ENCODE measurements at regions not wholly inside any gene's neighbourhood (a gene's known extent, or its start where the extent isn't known, plus 50 kb on each side); places are given as distances from the start of the nearest gene placed in this dataset.

- H3K36me3 ChIP-seq (ENCODE audit: control insufficient read depth, low read length): no peaks in the 10 kb centered on the region
- H3K27ac ChIP-seq (ENCODE audit: low read depth, low read length): no peak overlapping the region
- H3K4me3 ChIP-seq (ENCODE audit: low read length): no peak overlapping the region
- no peaks in the 10 kb centered on the region for H3K27me3 ChIP-seq (ENCODE audit: control insufficient read depth, low read length)
- no peaks in the 10 kb centered on the region for H3K9me2 ChIP-seq (replicated peaks; ENCODE audit: control insufficient read depth, low read length)
- H3K9me3 ChIP-seq (ENCODE audit: control insufficient read depth, insufficient read depth, low read length): no peaks in the 10 kb centered on the region
- H4K20me1 ChIP-seq (ENCODE audit: control insufficient read depth, insufficient read depth, low read depth, low read length): no peaks in the 10 kb centered on the region
- H3F3A ChIP-seq (ENCODE audit: control insufficient read depth, insufficient read depth): no peaks in the 10 kb centered on the region
- no peak overlapping the region for H3K4me2 ChIP-seq (ENCODE audit: low read length)
- no peaks in the 10 kb centered on the region for H3K4me1 ChIP-seq (ENCODE audit: control insufficient read depth, low read length)
- no peak for TF ChIP-seq EZH2phosphoT487 (IDR thresholded peaks at IDR 0.05; ENCODE audit: borderline replicate concordance, low read length)
- TF ChIP-seq CTCF (IDR thresholded peaks at IDR 0.05; ENCODE audit: low read depth, low read length, poor library complexity, severe bottlenecking): no peak
- H3K79me2 ChIP-seq (ENCODE audit: control insufficient read depth, low read length): no peaks in the 10 kb centered on the region
These were observed 265.5 kb downstream of the SATB1 start for GRCh38 chr3:18159681-18160080.

- no peak overlapping the region for H3K4me2 ChIP-seq (ENCODE audit: low read length)
- no peaks in the 10 kb centered on the region for H3K9me2 ChIP-seq (replicated peaks; ENCODE audit: control insufficient read depth, low read length)
- H3K27ac ChIP-seq (ENCODE audit: low read depth, low read length): no peak overlapping the region
- no peaks in the 10 kb centered on the region for H3K4me1 ChIP-seq (ENCODE audit: control insufficient read depth, low read length)
- H4K20me1 ChIP-seq (ENCODE audit: control insufficient read depth, insufficient read depth, low read depth, low read length): no peaks in the 10 kb centered on the region
- H3K79me2 ChIP-seq (ENCODE audit: control insufficient read depth, low read length): no peaks in the 10 kb centered on the region
- TF ChIP-seq CTCF (IDR thresholded peaks at IDR 0.05; ENCODE audit: low read depth, low read length, poor library complexity, severe bottlenecking) (no peak), EZH2phosphoT487 (IDR thresholded peaks at IDR 0.05; ENCODE audit: borderline replicate concordance, low read length) (no peak)
- no peaks in the 10 kb centered on the region for H3K9me3 ChIP-seq (ENCODE audit: control insufficient read depth, insufficient read depth, low read length)
- H3K27me3 ChIP-seq (ENCODE audit: control insufficient read depth, low read length): no peaks in the 10 kb centered on the region
- H3K36me3 ChIP-seq (ENCODE audit: control insufficient read depth, low read length): no peaks in the 10 kb centered on the region
- H3F3A ChIP-seq (ENCODE audit: control insufficient read depth, insufficient read depth): no peaks in the 10 kb centered on the region
- no peak overlapping the region for H3K4me3 ChIP-seq (ENCODE audit: low read length)
These were observed 271.5 kb downstream of the SATB1 start for GRCh38 chr3:18153571-18154173.

GRCh38 chr3:18151199-18151598, 273.9 kb downstream of the SATB1 start:
- TF ChIP-seq EZH2phosphoT487 (IDR thresholded peaks at IDR 0.05; ENCODE audit: borderline replicate concordance, low read length) (no peak), CTCF (IDR thresholded peaks at IDR 0.05; ENCODE audit: low read depth, low read length, poor library complexity, severe bottlenecking) (no peak)
- Histone ChIP-seq H3F3A (ENCODE audit: control insufficient read depth, insufficient read depth) (no peaks in the 10 kb centered on the region), H3K27ac (ENCODE audit: low read depth, low read length) (no peak overlapping the region), H3K4me3 (ENCODE audit: low read length) (no peak overlapping the region), H3K4me2 (ENCODE audit: low read length) (no peak overlapping the region), H3K27me3 (ENCODE audit: control insufficient read depth, low read length) (no peaks in the 10 kb centered on the region), H3K4me1 (ENCODE audit: control insufficient read depth, low read length) (no peaks in the 10 kb centered on the region), H3K9me3 (ENCODE audit: control insufficient read depth, insufficient read depth, low read length) (no peaks in the 10 kb centered on the region), H3K9me2 (replicated peaks; ENCODE audit: control insufficient read depth, low read length) (no peaks in the 10 kb centered on the region), H4K20me1 (ENCODE audit: control insufficient read depth, insufficient read depth, low read depth, low read length) (no peaks in the 10 kb centered on the region), H3K36me3 (ENCODE audit: control insufficient read depth, low read length) (no peaks in the 10 kb centered on the region), H3K79me2 (ENCODE audit: control insufficient read depth, low read length) (no peaks in the 10 kb centered on the region)
